K562 (cell line): ENCODE measurements at regions not wholly inside any gene's neighbourhood (a gene's known extent, or its start where the extent isn't known, plus 50 kb on each side); places are given as distances from the start of the nearest gene placed in this dataset.

Source experiments
- ATAC-seq: fragments of 200-7000 bp; cut with Tn5 transposase; 3 replicates; pipeline ENCODE4 v1.9.1; 2020; ENCODE audit warnings: moderate library complexity
- BruUV-seq: library from RNA; stranded (reverse); fragments of 400-500 nt; replicated peaks from 2 replicates; lab custom pipeline; 2021; lab: Mats Ljungman, UMichigan
- CTCF ChIA-PET: fragments of 300-600 bp; formaldehyde crosslinking; extraction: SDS; loops from one replicate; lab custom pipeline; 2021; ENCODE audit warnings: low intra/inter-chr PET ratio; lab: Yijun Ruan, JAX
- POLR2A ChIA-PET: fragments of 300-600, 350-650 bp; sonication (Branson Sonifier 250); formaldehyde crosslinking; extraction: SDS; loops from one replicate; lab custom pipeline; 2021; ENCODE audit warnings: antibody characterized with exemption, inconsistent platforms; lab: Yijun Ruan, JAX
- DNase-seq, 4 experiments: peaks; one replicate each; pipeline versions ENCODE4 v3.0.0 to v3.0.0-alpha.2; 2011 to 2018; ENCODE audit warnings: low spot score in 3 of 4, mixed read lengths in 3 of 4; ENCODE audit errors: extremely low read depth in 1 of 4
- FAIRE-seq: peaks from 2 replicates; lab custom pipeline; 2011; peaks lifted over from hg19 to GRCh38; lab: Jason Lieb, UNC
- H2AFZ ChIP-seq: 2 replicates; pipeline ENCODE4 v1.6.0; 2011; ENCODE audit warnings: low read depth, low read length, control low read depth, inconsistent platforms
- H3K27ac ChIP-seq: fragments of 200-600 bp; 3 replicates; pipeline ENCODE4 v1.8.0; 2011; ENCODE audit warnings: low read depth, mild to moderate bottlenecking, control low read depth, inconsistent platforms, low read length, moderate library complexity, mixed read lengths; ENCODE audit errors: extremely low read depth
- H3K27me3 ChIP-seq, 2 experiments: fragments of 300-600 bp in 1 of 2; 2 replicates in 1 of 2; 3 replicates in 1 of 2; pipeline versions ENCODE4 v1.6.0 to v1.8.0; 2011; ENCODE audit warnings: inconsistent platforms in 2 of 2, low read length in 2 of 2, mild to moderate bottlenecking in 1 of 2, mixed read lengths in 1 of 2, moderate library complexity in 1 of 2; ENCODE audit not compliant: control insufficient read depth in 2 of 2, insufficient read depth in 2 of 2
- H3K36me3 ChIP-seq: fragments of 300-600 bp; 3 replicates; pipeline ENCODE4 v1.8.0; 2011; ENCODE audit warnings: mild to moderate bottlenecking, low read length, inconsistent platforms; ENCODE audit not compliant: control insufficient read depth, insufficient read depth
- H3K4me1 ChIP-seq, 2 experiments: fragments of 200-600 bp in 1 of 2; replicated peaks in 1 of 2; 2 replicates in 1 of 2; 3 replicates in 1 of 2; pipeline versions ENCODE4 v1.5.1 to v1.8.0; 2011; ENCODE audit warnings: inconsistent platforms in 2 of 2, low read length in 2 of 2, mild to moderate bottlenecking in 1 of 2, mixed read lengths in 1 of 2, moderate library complexity in 1 of 2; ENCODE audit not compliant: control insufficient read depth in 2 of 2, insufficient read depth in 2 of 2
- H3K4me2 ChIP-seq: 2 replicates; pipeline ENCODE4 v1.6.1; 2011; ENCODE audit warnings: low read length, control low read depth, inconsistent platforms, mixed read lengths; ENCODE audit not compliant: insufficient read depth
- H3K4me3 ChIP-seq: fragments of 200-600 bp; sonication (generic), shearing (Covaris generic); 2 replicates; pipeline ENCODE4 v1.5.1; 2016; ENCODE audit warnings: control low read depth, inconsistent platforms
- H3K79me2 ChIP-seq: fragments of 200-600 bp; 3 replicates; pipeline ENCODE4 v1.8.0; 2011; ENCODE audit warnings: low read length, inconsistent platforms; ENCODE audit not compliant: control insufficient read depth, insufficient read depth
- H3K9ac ChIP-seq, 2 experiments: 2 replicates each; pipeline versions ENCODE4 v1.6.0 to v1.6.1; 2011; ENCODE audit warnings: low read depth in 2 of 2, low read length in 2 of 2, control low read depth in 1 of 2, inconsistent platforms in 1 of 2, mild to moderate bottlenecking in 1 of 2, mixed read lengths in 1 of 2; ENCODE audit not compliant: insufficient read depth in 1 of 2
- H3K9me1 ChIP-seq: one replicate; pipeline ENCODE4 v1.6.0; 2011; ENCODE audit warnings: inconsistent platforms, mild to moderate bottlenecking, low read length, moderate library complexity; ENCODE audit not compliant: control insufficient read depth, insufficient read depth
- H3K9me3 ChIP-seq: replicated peaks from 2 replicates; pipeline ENCODE4 v1.5.1; 2011; ENCODE audit warnings: low read depth, low read length, inconsistent platforms; ENCODE audit not compliant: control insufficient read depth, insufficient read depth
- H4K20me1 ChIP-seq: replicated peaks from 2 replicates; pipeline ENCODE4 v1.6.1; 2011; ENCODE audit warnings: low read length, inconsistent platforms, mixed read lengths; ENCODE audit not compliant: control insufficient read depth, insufficient read depth
- DACH1 ChIP-seq: fragments of 450-650 bp; IDR thresholded peaks from 2 replicates; pipeline ENCODE4 v1.6.1; 2018; ENCODE audit not compliant: partially characterized antibody
- EGR1 ChIP-seq: fragments of 450-650 bp; conservative IDR thresholded peaks from 2 replicates; pipeline ENCODE4 v1.6.1; 2017; ENCODE audit warnings: mild to moderate bottlenecking
- GTF2A2 ChIP-seq: IDR thresholded peaks from 2 replicates; pipeline ENCODE4 v1.6.1; 2016; ENCODE audit warnings: mild to moderate bottlenecking, missing genetic modification characterization, missing compliant biosample characterization
- MIER1 ChIP-seq: fragments of 450-650 bp; IDR thresholded peaks from 2 replicates; pipeline ENCODE4 v1.6.1; 2016; ENCODE audit warnings: antibody characterized with exemption, mild to moderate bottlenecking, low read depth
- MYBL2 ChIP-seq, 2 experiments: fragments of 450-650 bp in 1 of 2; sonication (generic) in 1 of 2; formaldehyde crosslinking in 1 of 2; IDR thresholded peaks; 2 replicates each; pipeline versions ENCODE4 v1.6.1 to v1.8.1; 2017 to 2022; ENCODE audit warnings: borderline replicate concordance in 1 of 2, inconsistent platforms in 1 of 2, low read depth in 1 of 2, mild to moderate bottlenecking in 1 of 2, missing genetic modification reagents in 1 of 2, moderate library complexity in 1 of 2
- PHF8 ChIP-seq: fragments of 200-600 bp; sonication (generic); IDR thresholded peaks from 2 replicates; pipeline ENCODE4 v1.6.1; 2012; ENCODE audit warnings: mixed run types, mild to moderate bottlenecking, inconsistent platforms, low read length, moderate library complexity, borderline replicate concordance
- PRPF4 ChIP-seq: fragments of 200-400 bp; formaldehyde crosslinking; IDR thresholded peaks from one replicate; pipeline ENCODE4 v1.6.1; 2017; ENCODE audit warnings: low read length, low read depth, mild to moderate bottlenecking; ENCODE audit not compliant: insufficient read depth, poor library complexity, severe bottlenecking
- SMARCA5 ChIP-seq: fragments of 450-650 bp; IDR thresholded peaks from 2 replicates; pipeline ENCODE4 v1.6.1; 2016
- TCF7 ChIP-seq: sonication (generic); IDR thresholded peaks from 2 replicates; pipeline ENCODE4 v1.6.1; 2016; ENCODE audit warnings: antibody characterized with exemption, borderline replicate concordance
- XRCC3 ChIP-seq: fragments of 450-650 bp; IDR thresholded peaks from 2 replicates; pipeline ENCODE4 v1.6.1; 2017; ENCODE audit warnings: mild to moderate bottlenecking, moderate library complexity
- ZNF174 ChIP-seq: fragments of 250-450 bp; sonication (Bioruptor Pico); IDR thresholded peaks from 2 replicates; pipeline ENCODE4 v1.4.0; 2020; ENCODE audit warnings: mild to moderate bottlenecking
- ZNF23 ChIP-seq: fragments of 250-450 bp; sonication (Bioruptor Pico); IDR thresholded peaks from 2 replicates; pipeline ENCODE4 v1.4.0; 2020; ENCODE audit warnings: mild to moderate bottlenecking
- WGBS: fragments of 100-300 bp; shearing (Covaris generic); methylation state at CpG from one replicate; pipeline ENCODE4 v1.1.6; 2016; ENCODE audit warnings: low coverage, mixed read lengths; ENCODE audit not compliant: insufficient coverage; ENCODE audit errors: missing lambda C conversion rate; 5-methylcytosine and 5-hydroxymethylcytosine counted together
- in situ Hi-C: fragments of 300-500 bp; cut with MboI; formaldehyde crosslinking; loops from 4 replicates; pipeline ENCODE4 v1.15.0; 2018; ENCODE audit warnings: inconsistent platforms, mixed read lengths
- intact Hi-C: fragments of 100-400 bp; cut with micrococcal nuclease; formaldehyde crosslinking; loops from 2 replicates; pipeline ENCODE4 v1.14.2; 2022
- TF ChIP-seq, protein P1 (sequence below), 2 experiments: fragments of 200-800 bp in 1 of 2; sonication (Bioruptor generic) in 1 of 2; sonication (generic) in 1 of 2; formaldehyde crosslinking in 1 of 2; IDR thresholded peaks in 1 of 2; conservative IDR thresholded peaks in 1 of 2; 2 replicates each; pipeline versions ENCODE4 v1.5.0 to v1.6.1; 2016 to 2020; ENCODE audit warnings: missing compliant biosample characterization in 1 of 2, missing genetic modification characterization in 1 of 2, missing genetic modification reagents in 1 of 2
- TF ChIP-seq, protein P2 (sequence below): fragments of 250-450 bp; sonication (Bioruptor Pico); IDR thresholded peaks from 2 replicates; pipeline ENCODE4 v1.4.0; 2020; ENCODE audit warnings: borderline replicate concordance

DNA sequence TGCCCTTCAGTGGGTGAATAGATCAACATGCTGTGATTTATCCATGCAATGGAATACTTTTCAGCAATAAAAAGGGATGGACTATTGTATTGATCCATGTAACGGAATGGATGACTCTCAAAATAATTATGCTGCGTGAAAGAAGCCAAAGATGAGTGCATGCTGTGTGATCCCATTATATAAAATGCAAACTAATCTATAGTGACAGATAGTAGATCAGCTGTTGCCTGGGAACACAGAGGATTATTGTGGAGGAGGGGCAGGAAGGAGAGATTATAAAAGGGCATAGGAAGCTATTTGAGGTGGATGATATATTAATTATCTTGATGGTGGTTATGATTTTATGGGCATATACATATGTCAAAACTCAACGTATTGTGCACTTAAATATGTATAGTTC lies 55.5 kb upstream of the ADAM23 start:
- H3K4me3 ChIP-seq = no peak overlapping the region
- H3K27me3 ChIP-seq = no peaks in the 10 kb centered on the region
- H3K9ac ChIP-seq = no peak overlapping the region
- no peaks in the 10 kb centered on the region for H3K4me1 ChIP-seq
- CTCF ChIA-PET = no interaction called here
- H3K36me3 ChIP-seq = no peaks in the 10 kb centered on the region
- no peak for TF ChIP-seq MIER1
- no peak for TF ChIP-seq SMARCA5
- no peak for TF ChIP-seq DACH1
- TF ChIP-seq MYBL2 (IDR thresholded peaks at IDR 0.05; ENCODE audit: low read depth) = no peak
- no peak for TF ChIP-seq MYBL2 (CRISPR knock-in tag; IDR thresholded peaks at IDR 0.05; ENCODE audit: borderline replicate concordance)
- TF ChIP-seq ZNF23 (CRISPR knock-in tag) = no peak
- no peak for TF ChIP-seq EGR1
- no peak for TF ChIP-seq PRPF4
- ATAC-seq = no peak
- H3K27ac ChIP-seq = no peak overlapping the region
- no peak overlapping the region for H3K4me2 ChIP-seq
- 0% methylated on average over 2 of the region's 3 CpGs for WGBS
- H4K20me1 ChIP-seq = no peaks in the 10 kb centered on the region
- no peaks in the 10 kb centered on the region for H3K9me3 ChIP-seq
- H2AFZ ChIP-seq = no peak overlapping the region
- no peaks in the 10 kb centered on the region for H3K79me2 ChIP-seq
- no peak for DNase-seq
- POLR2A ChIA-PET = no interaction called here
- no peaks in the 10 kb centered on the region for H3K9me1 ChIP-seq
- intact Hi-C loops = no loop called here
- in situ Hi-C loops = no loop called here
- BruUV-seq = no TSS peak
- no peak for FAIRE-seq

DNA sequence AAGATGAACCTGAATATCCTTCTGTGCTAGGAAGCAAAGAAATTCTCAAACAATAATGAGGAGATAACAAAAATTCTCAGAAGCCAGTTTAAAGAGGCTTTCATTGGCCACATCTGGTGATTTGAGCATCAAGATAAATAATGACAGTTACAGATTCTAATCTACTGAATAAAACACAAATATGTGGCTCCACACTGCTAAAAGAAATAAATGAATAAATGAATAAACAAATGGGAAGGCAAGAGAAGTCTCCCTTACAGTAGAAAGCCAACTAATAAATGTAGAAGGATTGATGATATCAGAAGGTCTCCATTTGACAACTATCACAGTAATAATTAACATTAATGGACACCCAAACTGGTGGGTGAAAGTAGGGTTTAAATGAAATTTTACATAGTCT lies 54.6 kb upstream of the ADAM23 start:
- TF ChIP-seq PHF8 = no peak
- TF ChIP-seq GTF2A2 (tag) = no peak
- no peak for TF ChIP-seq ZNF174 (CRISPR knock-in tag)
- TF ChIP-seq XRCC3 = no peak
- TF ChIP-seq TCF7 = no peak
- TF ChIP-seq, protein P1, sequence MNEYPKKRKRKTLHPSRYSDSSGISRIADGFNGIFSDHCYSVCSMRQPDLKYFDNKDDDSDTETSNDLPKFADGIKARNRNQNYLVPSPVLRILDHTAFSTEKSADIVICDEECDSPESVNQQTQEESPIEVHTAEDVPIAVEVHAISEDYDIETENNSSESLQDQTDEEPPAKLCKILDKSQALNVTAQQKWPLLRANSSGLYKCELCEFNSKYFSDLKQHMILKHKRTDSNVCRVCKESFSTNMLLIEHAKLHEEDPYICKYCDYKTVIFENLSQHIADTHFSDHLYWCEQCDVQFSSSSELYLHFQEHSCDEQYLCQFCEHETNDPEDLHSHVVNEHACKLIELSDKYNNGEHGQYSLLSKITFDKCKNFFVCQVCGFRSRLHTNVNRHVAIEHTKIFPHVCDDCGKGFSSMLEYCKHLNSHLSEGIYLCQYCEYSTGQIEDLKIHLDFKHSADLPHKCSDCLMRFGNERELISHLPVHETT (CRISPR knock-in tag; conservative IDR thresholded peaks at IDR 0.05 in 1 of 2, IDR thresholded peaks at IDR 0.05 in 1 of 2) = no peak
- TF ChIP-seq, protein P2, sequence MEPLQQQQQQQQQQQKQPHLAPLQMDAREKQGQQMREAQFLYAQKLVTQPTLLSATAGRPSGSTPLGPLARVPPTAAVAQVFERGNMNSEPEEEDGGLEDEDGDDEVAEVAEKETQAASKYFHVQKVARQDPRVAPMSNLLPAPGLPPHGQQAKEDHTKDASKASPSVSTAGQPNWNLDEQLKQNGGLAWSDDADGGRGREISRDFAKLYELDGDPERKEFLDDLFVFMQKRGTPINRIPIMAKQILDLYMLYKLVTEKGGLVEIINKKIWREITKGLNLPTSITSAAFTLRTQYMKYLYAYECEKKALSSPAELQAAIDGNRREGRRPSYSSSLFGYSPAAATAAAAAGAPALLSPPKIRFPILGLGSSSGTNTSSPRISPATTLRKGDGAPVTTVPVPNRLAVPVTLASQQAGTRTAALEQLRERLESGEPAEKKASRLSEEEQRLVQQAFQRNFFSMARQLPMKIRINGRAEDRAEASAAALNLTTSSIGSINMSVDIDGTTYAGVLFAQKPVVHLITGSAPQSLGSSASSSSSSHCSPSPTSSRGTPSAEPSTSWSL (CRISPR knock-in tag) = no peak
- H3K27me3 ChIP-seq = no peaks in the 10 kb centered on the region
- POLR2A ChIA-PET = no interaction called here

More for the DNA sequence above, 54.6 kb upstream of the ADAM23 start:
- intact Hi-C loops (no loop called here), in situ Hi-C loops (no loop called here)
- no peak overlapping the region for H3K9ac ChIP-seq
- no TSS peak for BruUV-seq
- H3K4me2 ChIP-seq = no peak overlapping the region
- CTCF ChIA-PET = no interaction called here
- FAIRE-seq = no peak
- no peak overlapping the region for H2AFZ ChIP-seq
- H4K20me1 ChIP-seq = no peaks in the 10 kb centered on the region
- no peak for ATAC-seq
- H3K9me1 ChIP-seq = no peaks in the 10 kb centered on the region
- no peaks in the 10 kb centered on the region for H3K4me1 ChIP-seq
- no peak for DNase-seq
- no peaks in the 10 kb centered on the region for H3K9me3 ChIP-seq
- no peaks in the 10 kb centered on the region for H3K36me3 ChIP-seq
- no peak overlapping the region for H3K4me3 ChIP-seq
- no peaks in the 10 kb centered on the region for H3K79me2 ChIP-seq
- no peak overlapping the region for H3K27ac ChIP-seq
